ENCODE measurements at regions not wholly inside any gene's neighbourhood (a gene's known extent, or its start where the extent isn't known, plus 50 kb on each side); places are given as distances from the start of the nearest gene placed in this dataset.

DNA sequence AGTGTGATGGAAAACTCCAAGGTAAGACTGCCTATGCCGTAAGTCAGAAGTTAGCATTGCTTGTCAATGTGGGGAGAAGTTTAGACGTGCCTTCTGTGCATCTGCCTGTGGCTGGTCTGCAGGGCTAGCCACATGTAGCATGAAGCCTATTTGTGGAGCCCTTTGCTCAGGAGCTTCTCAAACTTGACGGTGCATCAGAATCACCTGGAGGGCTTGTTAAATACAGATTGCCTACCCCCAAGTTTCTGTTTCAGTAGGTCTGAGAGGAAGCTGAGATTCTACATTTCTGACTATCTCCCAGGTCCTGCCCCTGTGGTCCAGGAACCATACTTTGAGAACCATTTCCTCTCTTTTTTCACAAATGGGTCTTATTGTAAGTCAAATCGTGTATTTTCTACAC, 292.1 kb upstream of the TPM1 start:
- TF ChIP-seq CTCF (IDR thresholded peaks at IDR 0.05) (no peak), POLR2A (IDR thresholded peaks at IDR 0.05) (no peak), POLR2AphosphoS5 (IDR thresholded peaks at IDR 0.05; ENCODE audit: insufficient read depth in 1 of 2, low read depth in 1 of 2) (no peak)
